Neural crest cell (in vitro differentiated cells): ENCODE measurements at regions not wholly inside any gene's neighbourhood (a gene's known extent, or its start where the extent isn't known, plus 50 kb on each side); places are given as distances from the start of the nearest gene placed in this dataset.

ENCODE experiments used
- DNase-seq: peaks from one replicate; pipeline ENCODE4 v3.0.0; 2021; ENCODE audit warnings: low read depth, mixed read lengths, low spot score
- H3K27ac Mint-ChIP-seq: one replicate; pipeline ENCODE4 v1.8.0; 2021; ENCODE audit warnings: mild to moderate bottlenecking, mixed read lengths; ENCODE audit not compliant: unreplicated experiment
- H3K27me3 Mint-ChIP-seq: 2 replicates; pipeline ENCODE4 v1.8.0; 2021; ENCODE audit warnings: low read depth, mild to moderate bottlenecking, mixed read lengths
- H3K36me3 Mint-ChIP-seq: 2 replicates; pipeline ENCODE4 v1.8.0; 2021; ENCODE audit warnings: low read depth, mild to moderate bottlenecking, mixed read lengths
- H3K4me1 Mint-ChIP-seq: 2 replicates; pipeline ENCODE4 v1.8.0; 2021; ENCODE audit warnings: mixed read lengths
- H3K4me3 Mint-ChIP-seq: one replicate; pipeline ENCODE4 v1.8.0; 2021; ENCODE audit warnings: mild to moderate bottlenecking, mixed read lengths
- H3K9me3 Mint-ChIP-seq: 2 replicates; pipeline ENCODE4 v1.8.0; 2021; ENCODE audit warnings: mixed read lengths
- TF ChIP-seq, protein P1 (sequence below): fragments of 200-600 bp; sonication (generic); conservative IDR thresholded peaks from 2 replicates; pipeline ENCODE4 v1.5.0; 2021; ENCODE audit warnings: antibody characterized with exemption, mild to moderate bottlenecking

DNA sequence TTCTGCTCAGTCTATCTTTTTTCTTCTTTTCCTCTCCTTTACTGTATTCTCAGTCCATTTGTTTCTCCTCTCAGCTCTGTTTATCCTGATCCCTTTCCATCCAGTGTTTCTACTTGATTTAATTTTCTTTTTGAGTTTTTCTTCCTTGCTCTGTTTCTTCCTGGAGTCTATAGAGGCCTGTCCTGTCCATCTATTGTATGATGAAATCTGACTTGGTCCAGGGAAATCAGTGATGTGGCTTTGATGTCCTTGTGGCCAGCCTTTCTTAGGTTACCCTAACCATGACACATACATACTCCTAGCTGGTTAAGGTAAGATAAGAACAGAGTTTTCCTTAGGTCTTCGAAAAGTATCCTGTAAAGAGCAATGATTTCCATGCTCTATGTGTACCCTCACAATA, 89.3 kb upstream of the LNX1 start:
- peaks cover 1% of the 10 kb centered on the region for H3K4me1 Mint-ChIP-seq
- no peaks in the 10 kb centered on the region for H3K27me3 Mint-ChIP-seq
- peaks cover 2% of the 10 kb centered on the region for H3K9me3 Mint-ChIP-seq
- H3K27ac Mint-ChIP-seq: no peak overlapping the region
- DNase-seq: no peak
- TF ChIP-seq, protein P1, sequence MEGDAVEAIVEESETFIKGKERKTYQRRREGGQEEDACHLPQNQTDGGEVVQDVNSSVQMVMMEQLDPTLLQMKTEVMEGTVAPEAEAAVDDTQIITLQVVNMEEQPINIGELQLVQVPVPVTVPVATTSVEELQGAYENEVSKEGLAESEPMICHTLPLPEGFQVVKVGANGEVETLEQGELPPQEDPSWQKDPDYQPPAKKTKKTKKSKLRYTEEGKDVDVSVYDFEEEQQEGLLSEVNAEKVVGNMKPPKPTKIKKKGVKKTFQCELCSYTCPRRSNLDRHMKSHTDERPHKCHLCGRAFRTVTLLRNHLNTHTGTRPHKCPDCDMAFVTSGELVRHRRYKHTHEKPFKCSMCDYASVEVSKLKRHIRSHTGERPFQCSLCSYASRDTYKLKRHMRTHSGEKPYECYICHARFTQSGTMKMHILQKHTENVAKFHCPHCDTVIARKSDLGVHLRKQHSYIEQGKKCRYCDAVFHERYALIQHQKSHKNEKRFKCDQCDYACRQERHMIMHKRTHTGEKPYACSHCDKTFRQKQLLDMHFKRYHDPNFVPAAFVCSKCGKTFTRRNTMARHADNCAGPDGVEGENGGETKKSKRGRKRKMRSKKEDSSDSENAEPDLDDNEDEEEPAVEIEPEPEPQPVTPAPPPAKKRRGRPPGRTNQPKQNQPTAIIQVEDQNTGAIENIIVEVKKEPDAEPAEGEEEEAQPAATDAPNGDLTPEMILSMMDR: no peak
- H3K36me3 Mint-ChIP-seq: no peaks in the 10 kb centered on the region
- H3K4me3 Mint-ChIP-seq: no peak overlapping the region

DNA sequence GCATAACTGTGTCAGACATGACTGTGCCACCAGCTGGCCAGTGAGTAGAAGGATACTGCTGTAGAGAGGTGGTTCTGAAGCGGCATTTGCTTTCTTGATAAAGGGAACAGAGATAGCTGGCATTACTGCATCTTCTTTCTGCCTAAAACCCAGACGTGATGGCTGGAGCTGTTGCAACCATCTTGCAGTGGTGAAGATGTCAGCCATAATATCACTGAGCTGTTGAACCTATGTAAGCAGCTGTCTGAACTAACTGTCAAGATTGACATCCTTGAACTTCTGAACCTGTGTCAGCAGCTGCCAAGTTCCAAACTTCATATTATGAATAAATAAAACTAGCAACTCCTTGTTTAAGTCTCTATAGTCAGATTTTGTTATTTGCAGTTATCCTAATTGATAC, 88.9 kb upstream of the LNX1 start:
- TF ChIP-seq, protein P1: no peak
- no peak overlapping the region for H3K27ac Mint-ChIP-seq
- H3K27me3 Mint-ChIP-seq: no peaks in the 10 kb centered on the region
- H3K4me1 Mint-ChIP-seq: peaks cover under 1% of the 10 kb centered on the region
- H3K4me3 Mint-ChIP-seq: no peak overlapping the region
- H3K36me3 Mint-ChIP-seq: no peaks in the 10 kb centered on the region
- DNase-seq: no peak
- H3K9me3 Mint-ChIP-seq: peaks cover 2% of the 10 kb centered on the region

DNA sequence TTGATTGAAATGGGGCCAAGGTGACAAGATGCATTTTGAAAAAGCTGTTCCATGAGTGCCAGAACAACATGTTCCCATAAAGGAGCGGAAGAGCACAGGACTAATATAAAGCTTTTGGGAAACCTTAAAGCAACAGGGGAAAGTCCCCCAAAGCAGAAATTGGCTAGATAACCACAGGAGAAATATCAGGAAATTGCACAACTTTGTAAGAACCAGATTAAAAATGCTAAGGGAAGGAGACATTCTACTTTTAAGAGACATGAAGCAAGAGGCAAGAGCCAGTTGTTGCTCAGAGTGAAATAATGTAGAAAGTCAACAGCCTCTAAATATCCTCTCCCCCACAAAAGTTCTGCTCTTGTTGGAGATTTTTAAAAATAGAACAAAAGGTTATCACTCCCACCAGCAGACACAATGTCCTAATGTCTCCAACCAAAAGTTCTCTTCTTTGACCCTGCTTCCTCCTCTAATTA, 85.2 kb upstream of the LNX1 start:
- no peak overlapping the region for H3K4me3 Mint-ChIP-seq
- TF ChIP-seq, protein P1: no peak
- H3K27ac Mint-ChIP-seq: no peak overlapping the region
- peaks cover 2% of the 10 kb centered on the region for H3K9me3 Mint-ChIP-seq
- no peaks in the 10 kb centered on the region for H3K27me3 Mint-ChIP-seq
- H3K4me1 Mint-ChIP-seq: peaks cover 5% of the 10 kb centered on the region
- no peak for DNase-seq
- H3K36me3 Mint-ChIP-seq: no peaks in the 10 kb centered on the region

DNA sequence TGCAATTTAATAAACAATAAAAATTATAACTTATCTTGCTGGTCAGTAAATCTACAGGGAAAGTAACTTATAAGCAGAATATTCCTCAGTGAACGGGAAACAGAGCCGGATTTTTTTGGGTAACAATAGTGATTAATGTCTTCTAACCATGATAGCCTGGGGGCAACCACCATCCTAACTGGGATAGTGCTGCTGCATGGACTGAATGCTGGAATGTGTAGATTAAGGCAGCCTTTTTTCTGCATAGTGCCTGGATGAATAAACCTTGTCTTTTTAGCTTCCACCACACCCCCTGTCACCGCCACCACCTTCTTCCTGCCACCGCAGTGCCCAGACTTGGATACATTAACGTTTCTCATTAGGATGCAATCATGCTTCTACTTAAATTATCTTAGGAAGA, 83.6 kb upstream of the LNX1 start:
- Mint-ChIP-seq H3K27me3 (no peaks in the 10 kb centered on the region), H3K27ac (no peak overlapping the region), H3K4me3 (no peak overlapping the region), H3K36me3 (no peaks in the 10 kb centered on the region), H3K4me1 (peaks cover 5% of the 10 kb centered on the region), H3K9me3 (peaks cover 2% of the 10 kb centered on the region)
- TF ChIP-seq, protein P1: no peak
- no peak for DNase-seq

DNA sequence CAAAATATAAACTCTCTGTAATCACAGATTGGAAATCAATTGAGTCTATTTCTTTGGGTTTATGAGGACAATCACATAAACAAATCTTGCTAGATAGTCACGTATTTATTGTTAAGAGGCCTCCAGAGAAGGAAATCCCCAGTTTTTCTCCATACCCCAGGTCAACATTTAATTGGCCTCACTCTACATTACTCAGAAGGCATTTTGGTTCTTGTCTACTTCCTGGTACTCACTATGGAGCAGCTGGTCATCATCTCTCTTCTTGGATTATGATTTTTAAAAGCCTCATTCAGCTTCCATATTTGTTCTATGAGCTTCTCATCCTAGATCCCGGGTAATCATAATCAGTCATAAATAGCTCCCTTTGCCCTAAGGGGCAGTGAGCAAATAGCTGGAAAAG, 81.6 kb upstream of the LNX1 start:
- Mint-ChIP-seq H3K4me1 (peaks cover 5% of the 10 kb centered on the region), H3K36me3 (peaks cover 3% of the 10 kb centered on the region), H3K4me3 (no peak overlapping the region), H3K27me3 (no peaks in the 10 kb centered on the region), H3K27ac (no peak overlapping the region), H3K9me3 (peaks cover 2% of the 10 kb centered on the region)
- no peak for DNase-seq
- TF ChIP-seq, protein P1: no peak

DNA sequence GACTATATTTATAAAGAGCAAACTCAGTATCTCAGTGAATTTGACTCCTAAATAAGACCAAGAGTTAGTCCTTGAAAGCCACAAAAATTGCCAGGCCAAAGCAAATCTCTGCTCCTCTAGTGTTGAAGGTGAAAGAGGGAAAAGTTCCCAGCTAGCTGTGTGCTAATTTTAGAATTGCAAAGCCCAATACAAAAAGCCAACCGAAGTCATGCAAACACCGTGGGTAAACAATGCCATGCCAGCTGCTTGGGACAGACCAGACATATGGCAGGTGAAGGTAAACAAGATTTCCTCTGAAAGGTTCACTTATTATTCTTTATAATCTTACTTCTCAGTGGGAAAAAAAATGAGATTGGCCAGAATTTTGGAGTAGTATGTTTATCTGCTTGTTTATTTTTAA, 80.5 kb upstream of the LNX1 start:
- Mint-ChIP-seq H3K36me3 (peaks cover 3% of the 10 kb centered on the region), H3K4me3 (no peak overlapping the region), H3K27me3 (no peaks in the 10 kb centered on the region), H3K4me1 (peaks cover 5% of the 10 kb centered on the region), H3K9me3 (peaks cover 2% of the 10 kb centered on the region), H3K27ac (no peak overlapping the region)
- no peak for DNase-seq
- TF ChIP-seq, protein P1: no peak
